NCI-H2029 (cell line): ENCODE measurements at regions not wholly inside any gene's neighbourhood (a gene's known extent, or its start where the extent isn't known, plus 50 kb on each side); places are given as distances from the start of the nearest gene placed in this dataset.
"Not testable (repeated sequence)": the region's sequence is repeated elsewhere in the genome, so short reads cannot be mapped to it uniquely, and the experiment has no call there.

Experiments
- DNase-seq: peaks from one replicate; lab custom pipeline; 2025; lab: John Stamatoyannopoulos, UW

DNA sequence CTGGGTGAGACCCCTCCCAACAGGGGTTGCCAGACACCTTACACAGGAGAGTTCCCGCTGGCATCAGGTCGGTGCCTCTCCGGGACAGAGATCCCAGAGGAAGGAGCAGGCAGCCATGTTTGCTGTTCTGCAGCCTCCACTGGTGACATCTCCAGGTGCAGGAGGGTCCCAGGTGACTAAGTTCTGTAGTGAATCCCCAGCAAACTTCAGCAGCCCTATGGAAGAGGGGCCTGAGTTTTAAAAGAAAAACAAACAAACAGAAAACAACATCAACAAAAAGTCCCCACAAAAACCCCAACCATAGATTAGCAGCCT, 515.1 kb downstream of the FRK start:
- DNase-seq = no peak

DNA sequence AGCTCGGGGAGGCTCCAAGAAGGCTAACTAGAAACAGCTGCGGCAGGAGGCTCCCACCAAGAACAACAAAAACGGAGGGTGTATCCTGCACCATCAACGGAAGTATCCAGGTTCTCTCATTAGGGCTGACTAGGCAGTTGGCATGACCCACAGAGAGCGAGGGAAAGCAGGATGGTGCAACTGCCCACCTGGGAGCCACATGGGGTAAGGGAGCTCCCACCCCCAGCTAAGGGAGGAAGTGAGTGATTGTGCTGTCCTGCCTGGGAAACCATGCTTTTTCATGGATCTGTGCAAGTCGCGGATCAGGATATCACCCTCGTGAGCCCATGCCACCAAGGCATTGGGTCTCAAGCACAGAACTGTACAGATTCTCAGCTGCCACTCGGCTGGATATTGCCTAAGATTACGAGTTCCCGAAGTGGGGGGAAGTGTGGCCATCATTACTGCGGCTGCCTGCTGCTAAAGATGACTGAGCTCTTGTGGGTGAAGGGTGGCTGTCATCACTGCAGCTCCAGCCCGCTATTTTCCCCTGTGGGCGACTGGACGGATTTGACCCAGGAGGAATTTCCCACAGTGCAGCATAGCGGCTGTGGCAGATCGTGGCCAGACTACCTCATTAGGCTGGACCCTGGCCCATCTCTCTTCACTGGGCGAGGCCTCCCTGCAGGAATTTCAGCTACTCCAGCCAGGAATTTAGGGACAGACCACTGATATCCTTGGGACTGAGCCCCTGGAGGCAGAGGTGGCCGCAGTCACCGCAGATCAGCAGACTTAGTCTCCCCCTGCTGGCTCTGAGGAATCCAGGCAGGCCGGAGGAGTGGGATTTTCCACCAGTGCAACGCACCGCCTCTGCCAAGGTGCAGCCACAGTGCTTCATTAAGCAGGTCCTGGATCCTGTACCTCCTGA, 515.7 kb downstream of the FRK start:
- DNase-seq = no peak

DNA sequence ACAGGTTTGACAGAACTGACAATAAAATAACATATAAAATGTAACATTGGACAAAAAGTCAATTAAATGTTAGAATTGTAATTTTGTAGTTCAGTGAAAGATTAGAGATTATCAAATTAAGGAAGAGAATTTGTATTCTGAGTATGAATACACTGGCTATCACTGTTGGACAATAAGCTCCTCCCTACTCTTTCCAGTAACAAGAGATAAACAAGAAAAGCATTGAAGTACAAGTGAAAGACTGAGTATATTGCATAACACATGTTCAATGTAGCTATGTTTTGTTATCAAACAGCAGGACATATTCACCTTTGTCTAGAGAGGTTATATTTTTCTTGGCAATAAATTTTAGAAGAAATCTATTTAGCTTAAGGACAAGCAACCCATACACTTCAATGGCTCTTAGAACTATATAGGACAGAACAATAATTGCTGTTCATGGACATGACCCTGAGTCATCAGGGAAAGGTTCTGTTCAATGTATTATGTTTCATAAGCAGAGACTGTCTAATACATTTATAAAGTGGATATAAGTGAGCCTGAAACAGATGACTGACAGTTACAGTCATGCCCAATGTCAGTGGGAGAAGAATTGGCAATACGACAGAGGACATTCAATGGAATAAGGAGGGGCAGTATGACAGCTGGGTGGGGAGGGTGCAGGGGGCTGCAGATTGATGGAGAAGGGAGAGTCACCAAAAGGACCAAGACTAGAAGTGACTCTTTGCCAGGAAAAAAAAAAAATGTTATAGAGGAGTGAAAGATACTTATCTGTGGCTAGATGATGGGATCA, 520.4 kb downstream of the FRK start:
- DNase-seq = no peak

DNA sequence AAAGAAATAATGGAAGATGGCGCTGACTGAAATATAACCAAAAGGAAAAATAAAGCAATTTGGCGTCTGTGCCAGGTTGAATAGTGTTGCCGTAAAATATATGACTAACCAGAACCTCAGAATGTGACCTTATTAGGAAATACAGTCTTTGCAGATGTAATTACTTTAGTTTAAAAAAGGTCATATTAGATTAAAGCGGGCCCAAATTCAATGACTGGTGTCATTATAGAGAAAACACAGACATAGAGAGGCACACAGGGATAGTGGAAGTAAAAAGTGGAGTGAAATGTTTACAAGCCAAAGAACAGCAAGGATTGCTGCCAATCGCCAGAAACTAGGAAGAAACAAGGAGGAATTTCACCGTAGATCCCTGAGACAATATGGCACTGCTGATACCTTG, 521.2 kb downstream of the FRK start:
- DNase-seq = no peak

DNA sequence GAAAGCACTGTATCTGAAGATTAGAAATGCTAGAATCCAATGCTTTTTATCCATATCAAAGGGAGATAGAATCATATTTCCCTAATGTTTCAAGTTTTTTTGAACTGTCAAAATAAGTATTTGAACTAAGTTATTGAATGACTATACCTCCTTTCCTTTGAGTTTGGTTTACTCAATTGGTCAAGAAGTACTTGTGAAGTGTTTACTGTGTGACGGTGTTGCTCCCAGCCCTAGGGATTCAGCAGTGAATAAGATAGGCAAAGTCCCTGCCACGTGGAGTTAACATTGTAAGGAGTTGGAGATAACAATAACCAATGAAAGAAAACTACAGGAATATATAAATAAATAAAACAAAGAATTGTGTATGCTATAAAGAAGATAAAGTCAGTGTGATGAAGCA, 535.9 kb downstream of the FRK start:
- DNase-seq = no peak

DNA sequence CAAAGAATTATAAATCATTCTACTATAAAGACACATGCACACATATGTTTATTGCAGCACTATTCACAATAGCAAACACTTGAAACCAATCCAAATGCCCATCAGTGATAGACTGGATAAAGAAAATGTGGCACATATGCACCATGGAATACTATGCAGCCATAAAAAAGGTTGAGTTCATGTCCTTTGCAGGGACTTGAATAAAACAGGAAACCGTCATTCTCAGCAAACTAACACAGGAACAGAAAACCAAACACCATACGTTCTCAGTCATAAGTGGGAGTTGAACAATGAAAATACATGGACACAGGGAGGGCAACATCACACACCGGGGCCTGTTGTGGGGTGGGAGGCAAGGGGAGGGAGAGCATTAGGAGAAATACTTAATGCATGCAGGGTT, 538.9 kb downstream of the FRK start:
- DNase-seq = not testable (repeated sequence)

DNA sequence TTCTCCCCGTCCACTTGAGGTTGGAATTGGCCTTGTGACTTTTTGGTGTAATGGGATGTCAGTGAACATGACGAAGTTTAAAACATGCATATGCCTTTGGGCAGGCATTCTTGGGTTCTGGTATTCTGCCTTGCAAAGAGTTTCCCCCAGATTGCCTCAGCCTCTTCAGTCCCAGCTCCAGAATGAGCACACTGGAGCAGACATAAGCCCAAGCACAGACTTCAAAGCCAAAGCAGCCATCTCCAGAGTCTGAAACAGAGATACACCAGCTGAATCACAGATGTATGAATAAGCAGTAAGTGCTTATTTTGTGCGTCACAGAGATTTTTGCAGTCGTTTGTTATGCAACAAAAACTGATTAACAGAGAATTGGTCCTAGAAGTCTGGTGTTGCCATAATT, 546.0 kb downstream of the FRK start:
- no peak for DNase-seq

DNA sequence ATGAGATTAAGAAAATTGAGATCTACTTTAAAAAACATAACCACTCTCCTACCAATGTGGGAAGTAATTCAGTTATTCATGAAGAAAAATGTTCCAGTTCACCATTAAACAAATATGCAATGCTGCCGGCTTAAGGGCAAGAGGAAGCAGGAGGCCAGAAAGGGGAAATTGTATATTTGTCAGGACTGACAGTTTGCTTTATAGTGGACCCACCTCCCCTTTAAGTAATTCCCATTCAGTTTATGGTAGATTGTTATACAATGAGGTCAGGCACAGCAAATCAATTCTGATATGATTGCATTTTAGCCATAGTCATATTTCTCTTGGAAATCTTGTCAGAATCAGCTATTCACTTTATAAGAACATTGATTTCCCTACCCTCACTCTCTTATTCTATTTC, 547.8 kb downstream of the FRK start:
- no peak for DNase-seq

DNA sequence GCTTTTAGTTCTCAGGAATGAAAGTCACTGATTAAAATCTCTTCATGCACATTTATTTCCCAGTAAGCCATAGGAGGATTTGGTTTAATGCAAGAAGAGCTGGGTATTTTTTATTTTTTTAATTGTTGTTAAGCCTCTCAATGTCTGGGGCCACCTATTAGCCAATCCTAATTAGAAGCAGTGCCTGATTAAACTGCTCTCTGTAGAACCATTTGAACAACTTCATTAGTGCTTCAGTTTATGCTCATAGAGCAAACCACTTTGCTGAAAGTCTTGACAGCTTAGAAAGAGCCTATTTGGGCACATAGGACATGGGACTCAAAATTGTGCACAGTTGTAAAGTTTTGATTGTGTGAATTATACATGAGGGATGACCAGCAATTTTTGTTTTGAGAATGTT, 548.9 kb downstream of the FRK start:
- no peak for DNase-seq

DNA sequence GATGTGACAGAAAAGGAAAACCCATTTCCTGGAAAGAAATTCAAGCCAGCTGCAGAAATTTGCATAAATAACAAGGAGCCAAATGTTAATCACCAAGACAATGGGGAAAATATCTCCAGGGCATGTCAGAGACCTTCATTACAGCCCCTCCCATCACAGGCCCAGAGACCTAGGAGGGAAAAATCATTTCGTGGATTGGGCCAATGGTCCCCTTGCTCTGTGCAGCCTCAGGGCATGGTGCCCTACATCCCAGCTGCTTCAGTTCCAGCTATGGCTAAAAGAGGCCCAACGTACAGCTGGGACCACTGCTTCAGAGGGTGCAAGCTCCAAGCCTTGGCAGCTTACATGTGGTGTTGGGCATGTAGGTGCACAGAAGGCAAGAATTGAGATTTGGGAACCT, 558.3 kb downstream of the FRK start:
- DNase-seq = not testable (repeated sequence)

DNA sequence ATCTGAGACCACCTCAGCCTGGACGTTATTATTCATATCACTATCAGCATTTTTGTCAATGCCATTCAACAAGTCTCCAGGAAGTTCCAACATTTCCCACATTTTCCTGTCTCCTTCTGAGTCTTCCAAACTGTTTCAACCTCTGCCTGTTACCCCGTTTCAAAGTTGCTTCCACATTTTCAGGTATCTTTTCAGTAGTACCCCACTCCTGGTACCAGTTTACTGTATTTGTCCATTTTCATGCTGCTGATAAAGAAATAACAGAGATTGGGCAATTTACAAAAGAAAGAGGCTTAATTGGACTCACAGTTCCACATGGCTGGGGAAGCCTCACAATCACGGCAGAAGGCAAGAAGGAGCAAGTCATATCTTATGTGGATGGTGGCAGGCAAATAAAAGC, 565.5 kb downstream of the FRK start:
- no peak for DNase-seq

DNA sequence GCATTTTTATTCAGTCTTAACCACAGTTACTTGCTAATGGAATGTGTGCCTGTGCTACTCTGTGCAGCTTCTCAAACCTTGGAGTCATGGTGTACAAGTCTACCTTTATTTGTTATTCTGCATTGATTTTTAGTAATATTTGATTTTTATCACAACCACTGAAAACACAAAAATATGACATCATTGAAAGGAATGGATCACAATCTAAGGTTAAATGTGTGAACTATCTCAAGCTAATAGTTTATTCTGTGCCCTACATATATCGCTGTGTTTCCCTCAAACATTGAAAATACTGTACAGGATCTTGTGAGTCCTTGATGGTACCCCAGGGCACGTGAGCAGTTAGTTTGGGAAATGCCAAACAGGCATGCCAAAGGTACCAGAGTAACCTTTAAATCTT, 573.4 kb downstream of the FRK start:
- no peak for DNase-seq

DNA sequence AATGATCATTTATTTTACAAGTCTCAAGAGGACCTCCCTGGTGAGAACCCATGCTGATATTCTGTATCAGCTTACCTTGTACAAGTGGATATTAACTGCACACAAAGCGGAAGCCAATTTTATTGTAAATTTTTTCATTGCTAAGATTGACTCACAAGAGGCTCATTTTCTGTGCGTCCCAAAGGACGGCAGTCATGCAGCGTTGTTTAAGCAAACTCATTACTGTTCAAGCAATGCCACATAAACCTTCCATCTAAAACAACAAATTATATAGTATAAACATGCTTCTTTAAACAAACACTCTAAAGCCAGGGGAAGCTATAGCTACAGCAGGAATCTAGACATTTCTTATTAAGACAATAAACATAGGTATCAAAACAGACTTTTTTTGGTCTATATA, 575.3 kb downstream of the FRK start:
- peak; percentile 35 for DNase-seq

DNA sequence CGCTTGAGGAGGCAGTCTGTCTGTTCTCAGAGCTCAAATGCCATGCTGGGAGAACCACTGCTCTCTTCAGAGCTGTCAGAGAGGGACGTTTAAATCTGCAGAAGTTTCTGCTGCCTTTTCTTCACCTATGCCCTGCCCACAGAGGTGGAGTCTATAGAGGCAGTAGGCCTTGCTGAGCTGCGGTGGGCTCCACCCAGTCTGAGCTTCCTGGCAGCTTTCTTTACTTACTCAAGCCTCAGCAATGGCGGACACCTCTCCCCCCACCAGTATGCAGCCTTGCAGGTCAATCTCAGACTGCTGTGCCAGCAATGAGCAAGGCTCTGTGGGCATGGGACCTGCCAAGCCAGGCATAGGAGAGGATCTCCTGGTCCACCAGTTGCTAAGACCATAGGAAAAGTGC, 580.1 kb downstream of the FRK start:
- DNase-seq = not testable (repeated sequence)

DNA sequence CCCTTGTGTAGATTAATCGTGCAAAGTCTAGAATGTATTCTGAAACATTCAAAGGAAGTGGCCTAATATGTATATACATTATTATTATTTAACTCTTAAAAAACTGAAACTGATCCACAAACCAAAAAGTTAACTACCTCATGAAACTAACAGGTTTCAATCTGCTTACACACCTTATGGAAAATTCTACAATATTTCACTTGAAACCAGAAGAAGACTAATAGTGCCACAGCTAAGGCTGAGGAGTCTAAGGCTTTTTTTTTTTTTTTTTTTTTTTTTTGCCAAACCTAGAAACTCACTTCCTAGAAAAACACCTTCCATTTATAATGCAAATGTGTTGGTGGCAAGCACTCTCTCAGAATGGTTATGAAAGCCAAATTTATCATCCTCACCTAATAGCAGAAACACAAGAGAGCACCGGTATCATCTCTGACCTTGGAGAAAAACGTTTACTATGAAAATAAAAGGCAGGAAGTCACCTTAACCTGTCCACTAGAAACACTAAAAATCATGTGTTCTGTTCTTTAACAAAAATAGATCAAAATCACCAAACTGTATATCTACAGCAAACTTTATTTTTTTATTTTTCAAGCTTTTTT, 586.1 kb downstream of the FRK start:
- no peak for DNase-seq

DNA sequence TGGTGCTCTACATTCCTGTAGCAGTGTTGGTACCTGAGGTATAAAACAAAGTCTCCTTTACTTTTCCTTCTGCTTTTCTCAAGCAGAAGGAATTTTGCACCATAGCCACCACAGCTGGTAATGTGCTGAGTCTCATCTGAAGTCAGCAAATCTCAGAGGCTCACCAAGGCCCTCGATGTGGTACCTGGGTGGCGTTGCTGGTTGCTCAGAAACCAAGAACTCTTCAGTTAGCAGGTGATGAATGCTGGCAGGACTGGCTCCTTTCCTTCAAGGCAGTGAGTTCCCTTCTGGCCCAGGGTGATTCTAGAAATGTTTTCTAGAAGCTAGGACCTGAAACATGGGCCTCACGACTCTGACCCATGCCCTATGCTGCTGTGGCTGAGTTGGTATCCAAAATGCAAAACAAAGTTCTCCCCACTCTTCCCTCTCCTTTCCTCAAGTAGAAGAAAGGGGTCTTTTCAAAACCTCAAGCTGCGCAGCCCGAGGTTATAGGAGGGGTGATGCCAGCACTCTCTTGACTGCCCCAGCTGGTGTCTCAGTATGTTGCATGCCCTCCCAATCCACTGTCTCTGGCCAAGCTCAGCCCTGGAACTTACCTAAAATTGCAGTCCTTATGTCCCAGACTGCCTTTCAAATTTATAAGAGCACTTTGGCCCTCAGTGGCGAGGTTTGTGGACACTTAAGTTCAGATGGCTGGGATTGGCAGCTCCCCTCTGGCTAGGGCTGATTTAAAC, 592.3 kb downstream of the FRK start:
- no peak for DNase-seq

DNA sequence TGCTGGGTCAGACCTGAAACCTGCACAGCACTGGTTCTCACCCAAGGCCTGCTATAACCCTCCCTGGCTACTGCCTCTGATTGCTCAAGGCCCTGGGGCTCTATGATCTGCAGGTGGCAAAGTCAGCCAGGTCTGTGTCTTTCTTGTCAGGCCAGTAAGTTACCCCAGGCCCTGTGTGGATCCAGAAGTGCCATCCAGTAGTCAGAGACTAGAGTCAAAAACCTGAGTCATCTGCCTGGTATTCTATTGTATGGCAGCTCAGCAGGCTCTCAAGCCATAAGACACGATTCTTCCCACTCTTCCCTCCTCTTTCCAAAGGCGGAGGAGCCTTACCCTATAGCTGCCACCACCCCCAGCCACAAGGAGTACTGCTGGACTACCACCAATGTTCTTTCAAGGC, 593.0 kb downstream of the FRK start:
- DNase-seq = no peak

DNA sequence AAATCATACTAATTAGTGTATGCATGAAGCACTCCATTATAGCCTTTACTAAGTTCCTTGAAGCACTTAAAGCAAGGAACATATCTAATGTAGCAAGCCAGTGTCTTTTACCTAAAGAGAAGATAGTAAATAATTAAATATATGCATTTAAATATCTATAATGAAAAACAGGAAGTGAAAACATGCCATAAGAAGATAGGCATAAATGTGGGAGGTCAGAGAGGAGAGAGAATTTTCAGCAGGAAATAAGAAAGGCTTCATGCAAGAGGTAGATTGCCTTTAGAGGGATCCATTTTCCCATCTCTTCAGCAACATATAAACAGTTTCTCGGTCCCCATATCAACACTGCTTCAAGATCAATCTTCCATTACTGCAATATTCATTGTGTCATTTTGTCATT, 599.8 kb downstream of the FRK start:
- DNase-seq = no peak

DNA sequence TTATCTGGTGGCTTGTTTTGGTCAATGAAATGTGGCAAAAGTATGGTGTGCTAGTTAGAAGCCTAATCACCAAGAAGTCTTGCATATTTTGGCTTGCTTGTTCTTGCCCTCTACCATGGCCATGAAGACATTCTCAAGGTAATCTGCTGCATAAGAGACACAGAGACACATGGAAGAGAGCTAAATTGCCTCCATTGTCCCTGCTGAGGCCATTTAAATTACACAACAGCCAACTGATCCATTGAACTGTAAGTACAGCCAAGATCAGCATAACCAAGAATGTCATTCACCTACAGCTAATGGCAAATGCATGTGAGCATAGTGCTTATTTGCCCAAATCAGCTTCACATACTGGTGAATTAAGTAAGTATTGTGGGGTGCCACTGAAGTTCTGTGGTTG, 603.8 kb downstream of the FRK start:
- no peak for DNase-seq

DNA sequence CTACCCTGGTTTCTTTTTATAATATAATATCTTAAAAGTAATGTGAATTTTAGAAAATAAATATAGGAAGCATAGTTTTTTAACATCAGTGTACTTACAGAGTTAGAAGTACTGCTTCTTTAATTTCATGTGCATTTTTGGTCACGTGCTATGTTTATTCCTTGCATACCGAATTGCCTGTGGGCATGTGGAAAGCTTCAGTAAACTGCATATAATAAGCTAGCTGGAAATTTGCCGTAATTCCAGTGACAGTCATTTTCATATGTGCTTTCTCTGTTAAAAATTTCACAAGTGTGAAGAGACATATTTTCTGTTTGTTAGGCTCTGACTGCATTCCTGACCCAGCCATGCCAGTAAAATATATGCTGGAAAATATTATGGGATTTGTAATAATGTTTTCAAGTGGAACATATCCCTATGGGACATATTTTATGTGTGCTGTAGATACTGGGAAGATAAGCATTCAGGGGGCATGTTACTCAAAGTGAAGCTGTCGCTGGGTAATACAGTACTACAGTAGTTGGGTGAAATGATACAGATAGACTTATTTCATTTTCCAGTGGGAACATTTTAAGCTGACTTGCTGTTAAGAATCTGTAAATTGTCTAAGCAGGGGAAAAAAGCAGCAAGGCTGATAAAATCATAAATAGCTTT, 616.7 kb downstream of the FRK start:
- no peak for DNase-seq

DNA sequence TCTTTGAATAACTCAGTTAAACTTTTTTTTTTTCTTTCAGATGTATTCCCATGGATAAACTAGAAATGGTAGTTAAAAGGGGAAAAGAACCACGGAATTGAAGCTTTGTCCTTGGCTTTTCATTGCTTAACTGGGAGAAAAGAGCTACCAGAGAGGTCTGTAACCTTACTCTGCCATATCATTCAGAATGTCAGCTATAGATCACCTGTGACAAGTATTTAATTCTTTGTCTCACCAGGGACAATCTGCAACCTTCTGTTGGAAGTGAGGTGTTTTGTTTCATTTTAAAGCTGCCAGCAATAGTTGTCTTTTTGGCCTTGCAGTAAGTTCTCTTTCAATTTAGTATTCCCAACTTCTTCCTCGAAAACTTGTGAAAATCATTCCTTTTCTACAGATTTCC, 618.4 kb downstream of the FRK start:
- no peak for DNase-seq

DNA sequence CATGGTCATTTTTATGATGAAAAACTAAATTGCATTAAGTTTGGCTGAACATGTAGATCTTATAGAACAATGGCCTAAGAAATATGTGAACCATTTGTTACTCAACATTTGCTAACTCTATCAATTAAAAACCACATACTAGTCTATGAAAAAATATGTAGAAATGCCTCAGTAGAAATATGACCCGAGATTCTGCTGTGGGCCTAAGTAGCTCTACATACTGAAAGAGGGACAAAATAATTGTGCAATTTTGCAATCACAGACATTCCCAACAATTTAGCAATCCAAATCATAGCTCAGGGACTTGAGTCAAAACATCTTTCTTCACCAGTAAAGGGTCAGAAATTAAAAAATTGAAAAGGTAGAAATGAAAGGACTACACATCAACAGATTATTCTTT, 619.0 kb downstream of the FRK start:
- DNase-seq = no peak
